ENCODE measurements at regions not wholly inside any gene's neighbourhood (a gene's known extent, or its start where the extent isn't known, plus 50 kb on each side); places are given as distances from the start of the nearest gene placed in this dataset.

- CTCF ChIA-PET: no interaction called here
- no peak for DNase-seq (ENCODE audit: low read depth, low spot score)
- Histone ChIP-seq H3K9me3 (ENCODE audit: control insufficient read depth, insufficient read depth, low read length) (peaks cover 77% of the 10 kb centered on the region), H3K27me3 (ENCODE audit: control insufficient read depth, insufficient read depth, low read length) (no peaks in the 10 kb centered on the region), H3K27ac (ENCODE audit: low read depth, low read length) (no peak overlapping the region), H3K4me3 (ENCODE audit: low read depth, low read length) (no peak overlapping the region)
- TF ChIP-seq, protein P1, sequence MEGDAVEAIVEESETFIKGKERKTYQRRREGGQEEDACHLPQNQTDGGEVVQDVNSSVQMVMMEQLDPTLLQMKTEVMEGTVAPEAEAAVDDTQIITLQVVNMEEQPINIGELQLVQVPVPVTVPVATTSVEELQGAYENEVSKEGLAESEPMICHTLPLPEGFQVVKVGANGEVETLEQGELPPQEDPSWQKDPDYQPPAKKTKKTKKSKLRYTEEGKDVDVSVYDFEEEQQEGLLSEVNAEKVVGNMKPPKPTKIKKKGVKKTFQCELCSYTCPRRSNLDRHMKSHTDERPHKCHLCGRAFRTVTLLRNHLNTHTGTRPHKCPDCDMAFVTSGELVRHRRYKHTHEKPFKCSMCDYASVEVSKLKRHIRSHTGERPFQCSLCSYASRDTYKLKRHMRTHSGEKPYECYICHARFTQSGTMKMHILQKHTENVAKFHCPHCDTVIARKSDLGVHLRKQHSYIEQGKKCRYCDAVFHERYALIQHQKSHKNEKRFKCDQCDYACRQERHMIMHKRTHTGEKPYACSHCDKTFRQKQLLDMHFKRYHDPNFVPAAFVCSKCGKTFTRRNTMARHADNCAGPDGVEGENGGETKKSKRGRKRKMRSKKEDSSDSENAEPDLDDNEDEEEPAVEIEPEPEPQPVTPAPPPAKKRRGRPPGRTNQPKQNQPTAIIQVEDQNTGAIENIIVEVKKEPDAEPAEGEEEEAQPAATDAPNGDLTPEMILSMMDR (IDR thresholded peaks at IDR 0.05; ENCODE audit: low read depth, low read length): no peak
- POLR2A ChIA-PET: no interaction called here
These were observed 599.8 kb upstream of the MGMT start for GRCh38 chr10:128867210-128867609.

DNA sequence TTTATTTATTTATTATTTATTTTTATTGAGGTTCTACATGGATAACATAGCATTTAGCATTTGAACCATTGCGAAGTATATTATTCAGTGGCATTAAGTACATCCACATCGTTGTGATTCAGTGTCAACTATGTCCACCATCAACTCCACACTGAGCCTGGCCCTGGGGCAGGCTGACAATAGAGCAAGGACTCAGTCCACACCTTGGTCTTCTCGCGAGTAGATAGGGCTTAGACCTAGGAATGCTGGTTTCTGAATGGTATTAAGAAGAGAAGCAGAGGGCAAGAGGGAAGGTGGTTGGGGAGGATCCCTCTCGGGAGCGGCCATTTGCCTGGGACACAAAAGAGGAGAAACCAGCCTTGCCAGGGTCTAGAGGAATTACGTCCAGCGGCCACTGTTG, 599.2 kb upstream of the MGMT start:
- no peak for DNase-seq (ENCODE audit: low read depth, low spot score)
- POLR2A ChIA-PET: no interaction called here
- CTCF ChIA-PET: no interaction called here

DNA sequence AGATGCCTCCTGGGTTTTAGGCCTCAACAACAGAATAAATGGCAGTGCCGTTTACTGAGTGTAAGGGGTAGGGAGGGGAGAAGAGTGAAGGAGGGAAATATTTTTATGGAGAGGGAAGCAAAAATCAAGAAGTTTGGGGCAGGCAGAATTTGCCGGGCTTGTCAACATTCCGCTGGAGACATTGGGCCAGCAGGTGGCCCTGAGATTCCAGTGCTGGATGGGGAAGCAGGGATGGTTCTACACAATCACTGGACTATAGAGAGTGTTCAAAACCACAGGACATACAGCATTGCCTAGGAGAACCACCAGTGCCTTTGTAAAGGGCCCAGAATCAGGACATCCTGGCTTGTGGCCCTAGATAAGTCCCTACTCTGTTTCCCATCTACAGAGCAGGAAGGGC, 598.6 kb upstream of the MGMT start:
- no peak for DNase-seq (ENCODE audit: low read depth, low spot score)
- H3K9me3 ChIP-seq (ENCODE audit: control insufficient read depth, insufficient read depth, low read length): peaks cover 67% of the 10 kb centered on the region
- no peaks in the 10 kb centered on the region for H3K27me3 ChIP-seq (ENCODE audit: control insufficient read depth, insufficient read depth, low read length)
- H3K27ac ChIP-seq (ENCODE audit: low read depth, low read length): no peak overlapping the region
- CTCF ChIA-PET: no interaction called here
- POLR2A ChIA-PET: no interaction called here
- no peak overlapping the region for H3K4me3 ChIP-seq (ENCODE audit: low read depth, low read length)
- TF ChIP-seq, protein P1 (IDR thresholded peaks at IDR 0.05; ENCODE audit: low read depth, low read length): no peak

More for the DNA sequence above, 599.2 kb upstream of the MGMT start:
- TF ChIP-seq, protein P1 (IDR thresholded peaks at IDR 0.05; ENCODE audit: low read depth, low read length): no peak
- Histone ChIP-seq H3K27ac (ENCODE audit: low read depth, low read length) (no peak overlapping the region), H3K4me3 (ENCODE audit: low read depth, low read length) (no peak overlapping the region), H3K27me3 (ENCODE audit: control insufficient read depth, insufficient read depth, low read length) (no peaks in the 10 kb centered on the region), H3K9me3 (ENCODE audit: control insufficient read depth, insufficient read depth, low read length) (peaks cover 72% of the 10 kb centered on the region)

DNA sequence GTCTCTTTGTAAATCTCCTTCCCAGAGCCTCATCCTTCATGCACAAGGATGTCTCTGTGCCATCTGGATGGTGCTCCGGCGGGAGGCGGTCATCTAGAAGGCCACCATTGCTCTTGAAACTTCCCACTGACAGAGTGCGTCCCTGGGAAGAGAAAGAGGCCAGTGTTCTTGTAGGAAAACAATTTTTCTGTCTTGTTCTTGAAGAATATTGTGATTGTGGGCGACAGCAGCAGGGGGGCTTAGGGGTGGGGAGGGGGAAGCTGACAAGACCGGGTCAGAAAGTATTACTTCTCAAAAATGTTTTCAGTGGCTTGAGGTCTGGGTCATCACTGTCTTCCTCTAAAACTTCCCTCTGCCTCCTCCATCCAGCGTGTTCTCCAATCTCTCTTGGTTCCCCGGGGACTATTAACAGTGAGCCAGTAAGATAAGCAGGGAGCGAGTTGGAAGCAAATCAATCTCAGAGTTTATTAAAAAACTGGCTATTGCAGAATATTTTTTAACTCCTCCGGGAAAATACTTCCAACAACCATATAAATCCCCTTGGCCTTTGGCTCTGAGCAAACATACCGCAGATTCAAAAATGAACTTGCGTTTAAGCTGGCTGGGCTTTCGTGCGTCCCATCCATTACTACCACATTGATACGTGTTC, 597.8 kb upstream of the MGMT start:
- no peak overlapping the region for H3K27ac ChIP-seq (ENCODE audit: low read depth, low read length)
- ChIA-PET POLR2A (no interaction called here), CTCF (no interaction called here)
- H3K9me3 ChIP-seq (ENCODE audit: control insufficient read depth, insufficient read depth, low read length): peaks cover 60% of the 10 kb centered on the region
- DNase-seq (ENCODE audit: low read depth, low spot score): no peak
- TF ChIP-seq, protein P1 (IDR thresholded peaks at IDR 0.05; ENCODE audit: low read depth, low read length): no peak
- H3K4me3 ChIP-seq (ENCODE audit: low read depth, low read length): no peak overlapping the region
- no peaks in the 10 kb centered on the region for H3K27me3 ChIP-seq (ENCODE audit: control insufficient read depth, insufficient read depth, low read length)

DNA sequence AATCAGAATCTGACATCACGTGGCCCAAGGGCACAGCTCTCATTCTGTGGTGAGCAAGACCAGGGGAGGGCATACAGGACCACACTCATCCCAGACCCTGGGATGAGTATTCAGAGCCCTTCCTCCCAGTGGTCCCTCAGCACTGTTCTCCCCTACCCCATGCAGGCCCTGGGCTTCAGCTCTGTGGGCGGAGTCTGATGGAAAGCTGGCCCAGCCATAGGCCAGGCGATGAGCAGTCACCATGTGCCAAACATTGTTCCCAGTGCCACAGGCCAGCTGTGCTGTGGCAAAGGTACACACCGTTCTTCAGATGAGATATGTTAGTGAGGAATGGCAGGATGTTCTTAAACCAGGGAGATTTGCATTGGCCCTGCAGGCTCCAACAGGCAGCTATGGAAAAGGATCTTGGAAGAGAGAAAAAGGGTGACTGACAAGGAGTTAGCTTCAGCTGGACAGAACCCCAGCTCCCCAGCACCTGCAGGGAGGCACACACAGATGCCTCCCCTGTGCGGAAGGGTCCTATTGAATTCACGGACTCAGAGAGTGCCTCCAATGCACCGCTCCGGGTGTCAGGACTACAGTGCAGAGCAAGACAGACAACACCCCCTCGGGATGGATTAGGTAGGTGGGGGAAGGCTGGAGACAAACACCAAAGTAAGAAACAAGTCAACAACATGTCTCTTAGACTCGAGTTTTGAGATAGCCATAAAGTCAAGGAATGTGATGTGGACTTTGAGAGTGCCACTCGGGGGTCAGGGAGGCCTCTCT, 596.0 kb upstream of the MGMT start:
- ChIA-PET CTCF (no interaction called here), POLR2A (no interaction called here)
- H3K9me3 ChIP-seq (ENCODE audit: control insufficient read depth, insufficient read depth, low read length): peaks cover 42% of the 10 kb centered on the region
- H3K27ac ChIP-seq (ENCODE audit: low read depth, low read length): no peak overlapping the region
- H3K4me3 ChIP-seq (ENCODE audit: low read depth, low read length): no peak overlapping the region
- TF ChIP-seq, protein P1 (IDR thresholded peaks at IDR 0.05; ENCODE audit: low read depth, low read length): no peak
- DNase-seq (ENCODE audit: low read depth, low spot score): no peak
- H3K27me3 ChIP-seq (ENCODE audit: control insufficient read depth, insufficient read depth, low read length): no peaks in the 10 kb centered on the region
